Breast epithelium (tissue), 3 donors: ENCODE measurements at regions not wholly inside any gene's neighbourhood (a gene's known extent, or its start where the extent isn't known, plus 50 kb on each side); places are given as distances from the start of the nearest gene placed in this dataset.

Experiments
- POLR2A ChIP-seq: fragments of 450-650 bp; IDR thresholded peaks from one replicate; pipeline ENCODE4 v1.6.1; 2016; ENCODE audit warnings: antibody characterized with exemption, mild to moderate bottlenecking, moderate library complexity
- POLR2AphosphoS5 ChIP-seq, 3 donors: sonication (generic); formaldehyde crosslinking; IDR thresholded peaks; one replicate each; pipeline ENCODE4 v1.6.1; 2017; ENCODE audit warnings: antibody characterized with exemption in 3 of 3
- TF ChIP-seq, protein P1 (sequence below), 3 donors: fragments of 450-650 bp; IDR thresholded peaks; one replicate each; pipeline ENCODE4 v1.5.1; 2016 to 2017; ENCODE audit warnings: antibody characterized with exemption in 3 of 3, mild to moderate bottlenecking in 3 of 3, moderate library complexity in 3 of 3

DNA sequence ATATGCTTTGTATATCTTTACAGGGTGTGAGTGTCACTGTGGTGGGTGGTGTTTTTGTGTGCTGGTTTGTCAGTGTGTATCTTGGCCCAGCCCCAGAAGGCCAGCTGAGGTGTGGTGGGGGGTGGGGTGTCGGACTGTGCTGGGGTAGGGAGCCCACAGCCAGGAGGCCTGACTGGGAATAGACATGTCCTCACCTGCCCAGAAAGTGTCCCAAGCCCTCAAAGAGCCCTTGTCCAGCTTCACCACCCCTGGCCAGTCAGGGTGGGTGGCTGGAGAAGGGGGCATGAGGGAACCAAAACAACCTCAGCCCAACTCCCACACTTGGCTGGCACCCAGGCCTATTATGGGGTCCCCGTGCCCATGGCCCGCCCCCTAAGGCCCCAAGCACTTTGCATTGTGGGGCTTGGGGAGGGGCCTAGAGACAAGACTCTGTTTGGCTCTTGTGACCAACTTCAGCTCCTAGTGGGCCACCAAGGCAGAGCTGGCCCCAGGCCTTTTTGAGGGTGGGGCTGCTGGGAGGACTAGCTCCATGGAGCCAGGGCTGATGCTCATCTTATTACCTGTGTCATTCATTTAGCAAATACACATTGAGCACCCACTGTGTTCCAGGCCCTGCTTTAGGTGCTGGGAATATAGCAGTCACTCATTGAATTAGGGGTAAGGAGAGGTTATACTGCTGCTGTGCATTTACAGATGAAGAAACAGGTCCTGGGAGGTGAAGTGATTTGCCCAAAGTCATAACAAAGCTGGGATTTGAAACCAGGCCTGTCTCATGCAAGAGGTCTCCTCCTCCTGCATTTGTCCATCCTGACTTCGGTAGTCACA, 56.2 kb upstream of the PSD2 start:
- TF ChIP-seq, protein P1, sequence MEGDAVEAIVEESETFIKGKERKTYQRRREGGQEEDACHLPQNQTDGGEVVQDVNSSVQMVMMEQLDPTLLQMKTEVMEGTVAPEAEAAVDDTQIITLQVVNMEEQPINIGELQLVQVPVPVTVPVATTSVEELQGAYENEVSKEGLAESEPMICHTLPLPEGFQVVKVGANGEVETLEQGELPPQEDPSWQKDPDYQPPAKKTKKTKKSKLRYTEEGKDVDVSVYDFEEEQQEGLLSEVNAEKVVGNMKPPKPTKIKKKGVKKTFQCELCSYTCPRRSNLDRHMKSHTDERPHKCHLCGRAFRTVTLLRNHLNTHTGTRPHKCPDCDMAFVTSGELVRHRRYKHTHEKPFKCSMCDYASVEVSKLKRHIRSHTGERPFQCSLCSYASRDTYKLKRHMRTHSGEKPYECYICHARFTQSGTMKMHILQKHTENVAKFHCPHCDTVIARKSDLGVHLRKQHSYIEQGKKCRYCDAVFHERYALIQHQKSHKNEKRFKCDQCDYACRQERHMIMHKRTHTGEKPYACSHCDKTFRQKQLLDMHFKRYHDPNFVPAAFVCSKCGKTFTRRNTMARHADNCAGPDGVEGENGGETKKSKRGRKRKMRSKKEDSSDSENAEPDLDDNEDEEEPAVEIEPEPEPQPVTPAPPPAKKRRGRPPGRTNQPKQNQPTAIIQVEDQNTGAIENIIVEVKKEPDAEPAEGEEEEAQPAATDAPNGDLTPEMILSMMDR (IDR thresholded peaks at IDR 0.05) = no peak
- TF ChIP-seq POLR2A (no peak), POLR2AphosphoS5 (IDR thresholded peaks at IDR 0.05) (no peak)
